Hepatocyte (in vitro differentiated cells): ENCODE measurements at regions not wholly inside any gene's neighbourhood (a gene's known extent, or its start where the extent isn't known, plus 50 kb on each side); places are given as distances from the start of the nearest gene placed in this dataset.

Experiments
- DNase-seq: peaks from one replicate; pipeline ENCODE4 v3.0.0-alpha.2; 2016; ENCODE audit warnings: low spot score
- H2AFZ ChIP-seq: fragments of 200-600 bp; sonication (generic); 2 replicates; pipeline ENCODE4 v1.6.0; 2016; ENCODE audit warnings: antibody characterized with exemption, mild to moderate bottlenecking
- H3K27ac ChIP-seq: fragments of 200-600 bp; sonication (generic); 2 replicates; pipeline ENCODE4 v1.5.1; 2016; ENCODE audit warnings: mild to moderate bottlenecking
- H3K27me3 ChIP-seq: fragments of 200-600 bp; sonication (generic); 2 replicates; pipeline ENCODE4 v1.6.1; 2016
- H3K36me3 ChIP-seq: fragments of 200-600 bp; sonication (generic); replicated peaks from 2 replicates; pipeline ENCODE4 v1.5.1; 2016; ENCODE audit warnings: low read depth; ENCODE audit not compliant: insufficient read depth
- H3K4me1 ChIP-seq: fragments of 200-600 bp; sonication (generic); 2 replicates; pipeline ENCODE4 v1.5.1; 2016; ENCODE audit warnings: mild to moderate bottlenecking, moderate library complexity; ENCODE audit not compliant: insufficient read depth
- H3K4me2 ChIP-seq: fragments of 200-600 bp; sonication (generic); 2 replicates; pipeline ENCODE4 v1.6.0; 2016
- H3K4me3 ChIP-seq: fragments of 200-600 bp; sonication (generic); 2 replicates; pipeline ENCODE4 v1.5.1; 2016; ENCODE audit warnings: mild to moderate bottlenecking
- H3K79me2 ChIP-seq: fragments of 200-600 bp; sonication (generic); 2 replicates; pipeline ENCODE4 v1.6.0; 2017; ENCODE audit warnings: mild to moderate bottlenecking
- H3K9me2 ChIP-seq: fragments of 200-600 bp; sonication (generic); replicated peaks from 2 replicates; pipeline ENCODE4 v1.6.0; 2017; ENCODE audit warnings: mild to moderate bottlenecking; ENCODE audit not compliant: insufficient read depth
- H3K9me3 ChIP-seq: fragments of 200-600 bp; sonication (generic); 2 replicates; pipeline ENCODE4 v1.5.1; 2016; ENCODE audit warnings: low read depth, mild to moderate bottlenecking
- H4K20me1 ChIP-seq: fragments of 200-600 bp; sonication (generic); 2 replicates; pipeline ENCODE4 v1.6.0; 2016; ENCODE audit warnings: mild to moderate bottlenecking; ENCODE audit not compliant: insufficient read depth, poor library complexity, severe bottlenecking
- EZH2 ChIP-seq: fragments of 200-600 bp; sonication (generic); IDR thresholded peaks from 2 replicates; pipeline ENCODE4 v1.6.1; 2016; ENCODE audit warnings: antibody characterized with exemption, mild to moderate bottlenecking, borderline replicate concordance
- EZH2phosphoT487 ChIP-seq: fragments of 200-600 bp; sonication (generic); IDR thresholded peaks from one replicate; pipeline ENCODE4 v1.6.1; 2018; ENCODE audit warnings: antibody characterized with exemption, mild to moderate bottlenecking, low read depth, moderate library complexity; ENCODE audit not compliant: unreplicated experiment, severe bottlenecking
- WGBS: methylation state at CpG from one replicate; pipeline ENCODE4 v1.1.6; 2016; ENCODE audit warnings: low lambda C conversion rate; ENCODE audit errors: missing lambda C conversion rate; 5-methylcytosine and 5-hydroxymethylcytosine counted together
- TF ChIP-seq, protein P1 (sequence below): fragments of 200-600 bp; sonication (generic); IDR thresholded peaks from 2 replicates; pipeline ENCODE4 v1.5.1; 2016; ENCODE audit warnings: antibody characterized with exemption, mild to moderate bottlenecking; ENCODE audit not compliant: poor library complexity

GRCh38 chr6:113412589-113413357, 444.4 kb upstream of the MARCKS start:
- Histone ChIP-seq H3K27ac (no peak overlapping the region), H3K9me3 (no peaks in the 10 kb centered on the region), H2AFZ (no peak overlapping the region), H3K4me2 (no peak overlapping the region), H3K4me3 (no peak overlapping the region), H3K79me2 (no peaks in the 10 kb centered on the region), H3K4me1 (no peaks in the 10 kb centered on the region), H3K36me3 (no peaks in the 10 kb centered on the region), H3K27me3 (no peaks in the 10 kb centered on the region), H4K20me1 (no peaks in the 10 kb centered on the region), H3K9me2 (no peaks in the 10 kb centered on the region)
- TF ChIP-seq EZH2phosphoT487 (no peak), EZH2 (no peak)
- TF ChIP-seq, protein P1, sequence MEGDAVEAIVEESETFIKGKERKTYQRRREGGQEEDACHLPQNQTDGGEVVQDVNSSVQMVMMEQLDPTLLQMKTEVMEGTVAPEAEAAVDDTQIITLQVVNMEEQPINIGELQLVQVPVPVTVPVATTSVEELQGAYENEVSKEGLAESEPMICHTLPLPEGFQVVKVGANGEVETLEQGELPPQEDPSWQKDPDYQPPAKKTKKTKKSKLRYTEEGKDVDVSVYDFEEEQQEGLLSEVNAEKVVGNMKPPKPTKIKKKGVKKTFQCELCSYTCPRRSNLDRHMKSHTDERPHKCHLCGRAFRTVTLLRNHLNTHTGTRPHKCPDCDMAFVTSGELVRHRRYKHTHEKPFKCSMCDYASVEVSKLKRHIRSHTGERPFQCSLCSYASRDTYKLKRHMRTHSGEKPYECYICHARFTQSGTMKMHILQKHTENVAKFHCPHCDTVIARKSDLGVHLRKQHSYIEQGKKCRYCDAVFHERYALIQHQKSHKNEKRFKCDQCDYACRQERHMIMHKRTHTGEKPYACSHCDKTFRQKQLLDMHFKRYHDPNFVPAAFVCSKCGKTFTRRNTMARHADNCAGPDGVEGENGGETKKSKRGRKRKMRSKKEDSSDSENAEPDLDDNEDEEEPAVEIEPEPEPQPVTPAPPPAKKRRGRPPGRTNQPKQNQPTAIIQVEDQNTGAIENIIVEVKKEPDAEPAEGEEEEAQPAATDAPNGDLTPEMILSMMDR: no peak
- no peak for DNase-seq
- 90% methylated on average over 1 of the region's 1 CpG for WGBS

- H4K20me1 ChIP-seq: no peaks in the 10 kb centered on the region
- no peak overlapping the region for H3K27ac ChIP-seq
- H3K79me2 ChIP-seq: no peaks in the 10 kb centered on the region
- H3K9me3 ChIP-seq: no peaks in the 10 kb centered on the region
- WGBS: 72% methylated on average over 3 of the region's 3 CpGs
- H3K9me2 ChIP-seq: no peaks in the 10 kb centered on the region
- H3K4me3 ChIP-seq: no peak overlapping the region
- H2AFZ ChIP-seq: no peak overlapping the region
- H3K27me3 ChIP-seq: no peaks in the 10 kb centered on the region
- TF ChIP-seq, protein P1: peak; percentile 37
- no peak for TF ChIP-seq EZH2phosphoT487
- H3K36me3 ChIP-seq: no peaks in the 10 kb centered on the region
- no peak overlapping the region for H3K4me2 ChIP-seq
- peak; percentile 52 for DNase-seq
- no peaks in the 10 kb centered on the region for H3K4me1 ChIP-seq
Measured at GRCh38 chr6:113414511-113414910, 442.6 kb upstream of the MARCKS start.

DNA sequence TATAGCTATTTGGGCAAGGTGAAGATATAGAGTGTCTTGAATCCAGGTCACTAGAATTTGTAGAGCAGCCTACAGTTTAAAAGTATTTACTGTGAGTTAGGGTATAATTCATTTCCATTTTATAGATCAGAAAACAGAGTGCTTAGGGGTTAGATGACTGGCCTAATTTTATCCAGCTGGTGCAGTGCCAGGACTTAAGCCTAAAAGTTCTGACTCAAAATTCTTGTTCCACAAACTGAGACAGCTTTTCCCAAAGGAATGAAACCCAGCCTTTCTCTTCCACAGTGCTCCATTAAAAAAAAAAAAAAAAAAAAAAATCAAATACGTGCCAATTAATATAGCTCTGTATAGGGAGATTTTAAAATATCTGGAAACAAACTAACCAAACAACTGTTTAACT, 441.0 kb upstream of the MARCKS start:
- H4K20me1 ChIP-seq: no peaks in the 10 kb centered on the region

More for the DNA sequence above, 441.0 kb upstream of the MARCKS start:
- Histone ChIP-seq H3K9me2 (no peaks in the 10 kb centered on the region), H3K4me1 (no peaks in the 10 kb centered on the region), H2AFZ (no peak overlapping the region), H3K4me2 (no peak overlapping the region), H3K9me3 (no peaks in the 10 kb centered on the region), H3K36me3 (no peaks in the 10 kb centered on the region), H3K27ac (no peak overlapping the region), H3K27me3 (no peaks in the 10 kb centered on the region), H3K4me3 (no peak overlapping the region), H3K79me2 (no peaks in the 10 kb centered on the region)
- no peak for TF ChIP-seq EZH2phosphoT487
- TF ChIP-seq EZH2: no peak
- TF ChIP-seq, protein P1: no peak
- WGBS: 95% methylated on average over 1 of the region's 1 CpG
- no peak for DNase-seq
